GM21447 (cell line): ENCODE measurements at regions not wholly inside any gene's neighbourhood (a gene's known extent, or its start where the extent isn't known, plus 50 kb on each side); places are given as distances from the start of the nearest gene placed in this dataset.

Experiments
- ATAC-seq: cut with Tn5 transposase; IDR thresholded peaks from one replicate; pipeline ENCODE4 v1.9.1; 2021; ENCODE audit not compliant: unreplicated experiment

GRCh38 chr13:53200498-53201453, 172.2 kb downstream of the OLFM4 start:
- ATAC-seq: no peak

GRCh38 chr13:53201454-53202225, 173.0 kb downstream of the OLFM4 start:
- no peak for ATAC-seq

GRCh38 chr13:53204598-53204997, 176.0 kb downstream of the OLFM4 start:
- no peak for ATAC-seq

- no peak for ATAC-seq
Measured at GRCh38 chr13:53206455-53206854, 177.8 kb downstream of the OLFM4 start.

GRCh38 chr13:53207556-53207955, 178.9 kb downstream of the OLFM4 start:
- no peak for ATAC-seq

GRCh38 chr13:53214433-53214832, 185.8 kb downstream of the OLFM4 start:
- ATAC-seq: no peak

- ATAC-seq: no peak
Measured at GRCh38 chr13:53215563-53215962, 186.9 kb downstream of the OLFM4 start.

- ATAC-seq: no peak
Measured at GRCh38 chr13:53216773-53217172, 188.2 kb downstream of the OLFM4 start.

- ATAC-seq: no peak
Measured at GRCh38 chr13:53217194-53217593, 188.6 kb downstream of the OLFM4 start.

GRCh38 chr13:53220038-53220437, 191.4 kb downstream of the OLFM4 start:
- ATAC-seq: no peak

GRCh38 chr13:53237696-53238095, 209.1 kb downstream of the OLFM4 start:
- ATAC-seq: no peak

- ATAC-seq: no peak
Measured at GRCh38 chr13:53238261-53238660, 209.6 kb downstream of the OLFM4 start.

- no peak for ATAC-seq
Measured at GRCh38 chr13:53240401-53241025, 211.9 kb downstream of the OLFM4 start.

- no peak for ATAC-seq
Measured at GRCh38 chr13:53241891-53242348, 213.3 kb downstream of the OLFM4 start.

GRCh38 chr13:53249236-53249635, 220.6 kb downstream of the OLFM4 start:
- ATAC-seq: no peak

GRCh38 chr13:53250272-53250875, 221.8 kb downstream of the OLFM4 start:
- peak; percentile 89 for ATAC-seq

- ATAC-seq: no peak
Measured at GRCh38 chr13:53250977-53251376, 222.4 kb downstream of the OLFM4 start.

GRCh38 chr13:53254500-53254899, 225.9 kb downstream of the OLFM4 start:
- no peak for ATAC-seq

- no peak for ATAC-seq
Measured at GRCh38 chr13:53255795-53256194, 227.2 kb downstream of the OLFM4 start.

- no peak for ATAC-seq
Measured at GRCh38 chr13:53260594-53260993, 232.0 kb downstream of the OLFM4 start.
